ENCODE measurements at regions not wholly inside any gene's neighbourhood (a gene's known extent, or its start where the extent isn't known, plus 50 kb on each side); places are given as distances from the start of the nearest gene placed in this dataset.

GRCh38 chr2:47984041-47984440, 77.7 kb upstream of the FBXO11 start:
- Histone ChIP-seq H3K4me1 (ENCODE audit: control insufficient read depth, extremely low read depth, insufficient read depth, low read length) (no peaks in the 10 kb centered on the region), H3K79me2 (ENCODE audit: control insufficient read depth, insufficient read depth, low read length) (no peaks in the 10 kb centered on the region), H3K4me3 (ENCODE audit: control insufficient read depth in 2 of 3, extremely low read depth in 1 of 3, insufficient read depth in 2 of 3, low read depth in 1 of 3, low read length in 3 of 3) (no peak overlapping the region), H3K9ac (ENCODE audit: control insufficient read depth, extremely low read depth, insufficient read depth, low read length) (no peak overlapping the region), H3K27ac (ENCODE audit: control insufficient read depth, insufficient read depth, low read length) (no peak overlapping the region), H3K9me1 (ENCODE audit: control insufficient read depth, extremely low read depth, insufficient read depth, low read length) (no peaks in the 10 kb centered on the region), H3K36me3 (ENCODE audit: control insufficient read depth in 2 of 2, extremely low read depth in 1 of 2, insufficient read depth in 2 of 2, low read length in 2 of 2) (no peaks in the 10 kb centered on the region), H3K4me2 (ENCODE audit: control insufficient read depth, extremely low read depth, insufficient read depth, low read depth, low read length) (no peak overlapping the region), H4K20me1 (ENCODE audit: control insufficient read depth, extremely low read depth, insufficient read depth, low read length) (no peaks in the 10 kb centered on the region), H3K27me3 (ENCODE audit: control insufficient read depth, extremely low read depth, insufficient read depth, low read length) (no peaks in the 10 kb centered on the region), H2AFZ (ENCODE audit: control insufficient read depth, low read length) (no peak overlapping the region), H3K9me3 (ENCODE audit: control insufficient read depth, low read depth, low read length) (no peaks in the 10 kb centered on the region)
- DNase-seq (ENCODE audit: low read depth, low spot score) (no peak), FAIRE-seq (no peak)
- dilution Hi-C loops (cut with MboI; ENCODE audit: extremely low pct_ligation_motif_present, low sequenced_read_pairs), result no loop called here
- TF ChIP-seq CTCF (optimal IDR thresholded peaks at IDR 0.05 in 1 of 3, IDR thresholded peaks at IDR 0.05 in 1 of 3, conservative IDR thresholded peaks at IDR 0.05 in 1 of 3; ENCODE audit: extremely low read depth in 1 of 3, insufficient read depth in 2 of 3, low read length in 3 of 3) (no peak), EZH2 (IDR thresholded peaks at IDR 0.05; ENCODE audit: low read length) (no peak)

GRCh38 chr2:47990503-47990902, 84.2 kb upstream of the FBXO11 start:
- DNase-seq (ENCODE audit: low read depth, low spot score) (no peak), FAIRE-seq (no peak)
- no peak for TF ChIP-seq EZH2 (IDR thresholded peaks at IDR 0.05; ENCODE audit: low read length)
- no peak for TF ChIP-seq CTCF (optimal IDR thresholded peaks at IDR 0.05 in 1 of 3, IDR thresholded peaks at IDR 0.05 in 1 of 3, conservative IDR thresholded peaks at IDR 0.05 in 1 of 3; ENCODE audit: extremely low read depth in 1 of 3, insufficient read depth in 2 of 3, low read length in 3 of 3)
- H3K4me2 ChIP-seq (ENCODE audit: control insufficient read depth, extremely low read depth, insufficient read depth, low read depth, low read length), result no peak overlapping the region
- H3K4me1 ChIP-seq (ENCODE audit: control insufficient read depth, extremely low read depth, insufficient read depth, low read length), result no peaks in the 10 kb centered on the region
- H3K9me1 ChIP-seq (ENCODE audit: control insufficient read depth, extremely low read depth, insufficient read depth, low read length), result no peaks in the 10 kb centered on the region
- dilution Hi-C loops (cut with MboI; ENCODE audit: extremely low pct_ligation_motif_present, low sequenced_read_pairs), result no loop called here
- H4K20me1 ChIP-seq (ENCODE audit: control insufficient read depth, extremely low read depth, insufficient read depth, low read length), result no peaks in the 10 kb centered on the region
- no peak overlapping the region for H3K4me3 ChIP-seq (ENCODE audit: control insufficient read depth in 2 of 3, extremely low read depth in 1 of 3, insufficient read depth in 2 of 3, low read depth in 1 of 3, low read length in 3 of 3)
- H3K9ac ChIP-seq (ENCODE audit: control insufficient read depth, extremely low read depth, insufficient read depth, low read length), result no peak overlapping the region
- no peaks in the 10 kb centered on the region for H3K27me3 ChIP-seq (ENCODE audit: control insufficient read depth, extremely low read depth, insufficient read depth, low read length)
- H3K27ac ChIP-seq (ENCODE audit: control insufficient read depth, insufficient read depth, low read length), result no peak overlapping the region
- H3K36me3 ChIP-seq (ENCODE audit: control insufficient read depth in 2 of 2, extremely low read depth in 1 of 2, insufficient read depth in 2 of 2, low read length in 2 of 2), result no peaks in the 10 kb centered on the region
- no peaks in the 10 kb centered on the region for H3K9me3 ChIP-seq (ENCODE audit: control insufficient read depth, low read depth, low read length)
- no peaks in the 10 kb centered on the region for H3K79me2 ChIP-seq (ENCODE audit: control insufficient read depth, insufficient read depth, low read length)
- no peak overlapping the region for H2AFZ ChIP-seq (ENCODE audit: control insufficient read depth, low read length)
